Type B pancreatic cell (in vitro differentiated cells): ENCODE measurements at regions not wholly inside any gene's neighbourhood (a gene's known extent, or its start where the extent isn't known, plus 50 kb on each side); places are given as distances from the start of the nearest gene placed in this dataset.

ENCODE experiments used
- DNase-seq: peaks from one replicate; pipeline ENCODE4 v3.0.0; 2021; ENCODE audit warnings: mixed read lengths; ENCODE audit not compliant: unreplicated experiment; ENCODE audit errors: extremely low spot score
- H3K27ac Mint-ChIP-seq: 2 replicates; pipeline ENCODE4 v1.8.0; 2021; ENCODE audit warnings: mild to moderate bottlenecking, mixed read lengths
- H3K27me3 Mint-ChIP-seq: 2 replicates; pipeline ENCODE4 v1.8.0; 2021; ENCODE audit warnings: mixed read lengths
- H3K36me3 Mint-ChIP-seq: 2 replicates; pipeline ENCODE4 v1.8.0; 2021; ENCODE audit warnings: mixed read lengths
- H3K4me1 Mint-ChIP-seq: one replicate; pipeline ENCODE4 v1.8.0; 2021; ENCODE audit warnings: mixed read lengths; ENCODE audit not compliant: unreplicated experiment
- H3K4me3 Mint-ChIP-seq: 2 replicates; pipeline ENCODE4 v1.8.0; 2021; ENCODE audit warnings: mild to moderate bottlenecking, mixed read lengths
- H3K9me3 Mint-ChIP-seq: 2 replicates; pipeline ENCODE4 v1.8.0; 2021; ENCODE audit warnings: mixed read lengths
- TF ChIP-seq, protein P1 (sequence below): fragments of 200-600 bp; sonication (generic); conservative IDR thresholded peaks from 2 replicates; pipeline ENCODE4 v1.5.0; 2021; ENCODE audit warnings: antibody characterized with exemption, mild to moderate bottlenecking

DNA sequence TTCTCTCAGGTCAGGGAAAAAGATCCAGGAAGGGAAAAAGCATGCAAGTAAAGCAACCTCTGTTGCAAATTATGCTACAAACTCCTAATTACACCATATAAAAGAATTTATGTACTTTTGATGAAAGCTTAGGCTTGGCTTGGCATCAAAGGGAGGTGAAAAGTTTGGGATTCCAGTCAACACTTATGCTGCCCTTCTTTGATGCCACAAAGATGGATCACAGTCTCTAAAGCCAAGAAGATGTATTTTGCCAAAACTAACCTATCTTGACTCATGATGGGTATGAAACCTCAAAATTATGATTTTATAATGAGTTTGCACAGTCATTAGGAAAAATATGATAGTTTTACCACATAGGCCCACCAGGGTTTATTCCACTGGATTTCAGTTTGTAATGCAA lies 101.0 kb upstream of the CCDC80 start:
- no peaks in the 10 kb centered on the region for H3K36me3 Mint-ChIP-seq

DNA sequence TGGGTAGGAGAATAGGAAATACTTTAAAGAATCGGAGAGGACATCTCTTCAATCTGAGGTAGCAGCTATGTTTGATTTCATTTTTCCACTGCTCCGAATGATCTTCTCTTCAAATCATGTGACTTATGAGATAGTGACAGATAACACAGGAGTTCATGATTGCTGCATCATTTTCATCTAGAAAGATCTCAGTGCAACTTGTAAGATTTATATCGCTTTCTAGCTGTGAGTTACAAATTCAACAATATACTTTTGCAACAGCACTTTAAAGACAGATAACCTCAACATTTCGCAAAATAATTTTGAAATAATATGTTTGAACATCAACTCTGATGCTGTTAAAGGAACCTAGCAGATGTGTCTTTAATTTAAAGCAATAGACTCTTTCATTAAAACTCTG lies 99.9 kb upstream of the CCDC80 start:
- Mint-ChIP-seq H3K4me1 (peaks cover 17% of the 10 kb centered on the region), H3K27ac (no peak overlapping the region), H3K27me3 (no peaks in the 10 kb centered on the region), H3K9me3 (peaks cover 4% of the 10 kb centered on the region), H3K4me3 (no peak overlapping the region), H3K36me3 (no peaks in the 10 kb centered on the region)
- no peak for DNase-seq
- TF ChIP-seq, protein P1, sequence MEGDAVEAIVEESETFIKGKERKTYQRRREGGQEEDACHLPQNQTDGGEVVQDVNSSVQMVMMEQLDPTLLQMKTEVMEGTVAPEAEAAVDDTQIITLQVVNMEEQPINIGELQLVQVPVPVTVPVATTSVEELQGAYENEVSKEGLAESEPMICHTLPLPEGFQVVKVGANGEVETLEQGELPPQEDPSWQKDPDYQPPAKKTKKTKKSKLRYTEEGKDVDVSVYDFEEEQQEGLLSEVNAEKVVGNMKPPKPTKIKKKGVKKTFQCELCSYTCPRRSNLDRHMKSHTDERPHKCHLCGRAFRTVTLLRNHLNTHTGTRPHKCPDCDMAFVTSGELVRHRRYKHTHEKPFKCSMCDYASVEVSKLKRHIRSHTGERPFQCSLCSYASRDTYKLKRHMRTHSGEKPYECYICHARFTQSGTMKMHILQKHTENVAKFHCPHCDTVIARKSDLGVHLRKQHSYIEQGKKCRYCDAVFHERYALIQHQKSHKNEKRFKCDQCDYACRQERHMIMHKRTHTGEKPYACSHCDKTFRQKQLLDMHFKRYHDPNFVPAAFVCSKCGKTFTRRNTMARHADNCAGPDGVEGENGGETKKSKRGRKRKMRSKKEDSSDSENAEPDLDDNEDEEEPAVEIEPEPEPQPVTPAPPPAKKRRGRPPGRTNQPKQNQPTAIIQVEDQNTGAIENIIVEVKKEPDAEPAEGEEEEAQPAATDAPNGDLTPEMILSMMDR: no peak

More for the DNA sequence above, 101.0 kb upstream of the CCDC80 start:
- Mint-ChIP-seq H3K4me3 (no peak overlapping the region), H3K27me3 (no peaks in the 10 kb centered on the region), H3K27ac (no peak overlapping the region), H3K9me3 (peaks cover 4% of the 10 kb centered on the region), H3K4me1 (peaks cover 22% of the 10 kb centered on the region)
- TF ChIP-seq, protein P1: no peak
- DNase-seq: no peak

DNA sequence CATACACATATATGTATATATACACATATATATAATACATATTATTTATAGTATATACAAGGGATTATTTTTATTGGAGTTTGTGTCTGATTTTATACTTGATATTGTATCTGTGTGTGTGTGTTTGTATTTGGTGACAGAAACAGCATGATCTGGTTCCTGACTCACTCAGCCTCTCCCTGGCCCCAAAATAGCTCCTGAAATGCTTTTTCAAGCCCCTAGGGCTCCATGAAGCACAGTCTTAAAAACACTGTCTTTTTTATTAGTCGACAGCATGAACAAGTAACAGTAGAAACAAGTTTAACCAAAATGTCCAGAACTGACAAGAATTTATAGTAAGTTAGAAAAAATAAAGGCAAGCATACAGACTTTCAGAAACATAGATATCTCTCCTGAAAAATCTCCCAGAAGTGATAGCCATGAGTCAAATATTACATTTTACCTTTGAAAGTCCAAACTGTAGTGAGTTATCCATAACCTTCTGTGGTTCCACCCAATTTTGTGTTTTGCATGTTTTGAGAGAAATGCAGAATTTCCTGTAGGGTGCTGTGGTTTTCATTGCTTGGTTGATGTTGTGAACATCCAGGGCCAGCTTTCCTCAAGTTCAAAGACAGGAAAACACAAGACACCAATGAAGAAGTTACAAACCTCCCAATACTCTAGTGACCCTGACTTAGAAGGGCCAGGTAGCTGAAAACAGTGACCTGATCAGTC lies 98.5 kb upstream of the CCDC80 start:
- TF ChIP-seq, protein P1: peak; percentile 28
- DNase-seq: no peak
- Mint-ChIP-seq H3K9me3 (peaks cover 4% of the 10 kb centered on the region), H3K36me3 (no peaks in the 10 kb centered on the region), H3K27me3 (no peaks in the 10 kb centered on the region), H3K27ac (peak overlapping the region; percentile 59), H3K4me1 (peaks cover 12% of the 10 kb centered on the region), H3K4me3 (peak overlapping the region; percentile 19)

- no peak for DNase-seq
- Mint-ChIP-seq H3K36me3 (no peaks in the 10 kb centered on the region), H3K4me3 (no peak overlapping the region), H3K27ac (no peak overlapping the region), H3K4me1 (peaks cover 12% of the 10 kb centered on the region), H3K9me3 (peaks cover 4% of the 10 kb centered on the region), H3K27me3 (no peaks in the 10 kb centered on the region)
- TF ChIP-seq, protein P1: no peak
Observed at GRCh38 chr3:112738366-112738765, 97.4 kb upstream of the CCDC80 start.

DNA sequence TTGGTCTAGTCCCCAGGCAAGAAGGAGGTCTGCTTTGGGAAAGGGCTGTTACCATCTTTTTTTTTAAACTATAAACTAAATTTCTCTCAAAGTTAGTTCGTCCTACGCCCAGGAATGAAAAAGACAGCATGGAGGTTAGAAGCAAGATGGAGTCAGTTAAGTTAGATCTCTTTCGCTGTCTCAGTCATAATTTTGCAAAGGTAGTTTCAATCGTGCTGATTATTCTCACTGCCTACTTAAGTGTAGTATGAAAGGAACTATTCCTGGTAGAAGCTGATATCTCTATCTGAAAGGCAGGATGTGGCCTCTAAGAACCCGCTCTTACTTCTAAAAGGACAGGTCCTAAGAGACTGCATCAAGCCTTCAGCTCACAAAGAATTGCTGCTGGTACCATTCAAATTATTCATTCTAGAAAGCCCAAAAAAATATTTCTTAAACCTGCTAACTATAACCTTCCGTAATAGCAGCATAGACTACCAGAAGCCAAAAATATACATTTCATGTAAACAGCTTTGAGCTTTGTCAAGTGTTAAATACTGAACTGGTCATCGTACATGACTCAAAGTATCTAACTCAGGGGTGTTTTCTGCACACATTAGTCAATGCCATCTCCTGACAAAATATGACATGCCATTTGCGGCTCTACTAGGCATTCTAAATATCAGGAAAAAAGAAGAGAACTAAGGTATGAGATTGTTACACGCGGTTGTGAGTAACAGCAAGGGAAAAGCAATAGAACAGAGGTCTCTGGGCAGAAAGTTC lies 96.0 kb upstream of the CCDC80 start:
- Mint-ChIP-seq H3K4me1 (peaks cover 12% of the 10 kb centered on the region), H3K9me3 (peaks cover 4% of the 10 kb centered on the region), H3K27me3 (no peaks in the 10 kb centered on the region), H3K36me3 (no peaks in the 10 kb centered on the region), H3K27ac (peak overlapping the region; percentile 55), H3K4me3 (no peak overlapping the region)
- TF ChIP-seq, protein P1: no peak
- no peak for DNase-seq
